ENCODE measurements at regions not wholly inside any gene's neighbourhood (a gene's known extent, or its start where the extent isn't known, plus 50 kb on each side); places are given as distances from the start of the nearest gene placed in this dataset.

DNA sequence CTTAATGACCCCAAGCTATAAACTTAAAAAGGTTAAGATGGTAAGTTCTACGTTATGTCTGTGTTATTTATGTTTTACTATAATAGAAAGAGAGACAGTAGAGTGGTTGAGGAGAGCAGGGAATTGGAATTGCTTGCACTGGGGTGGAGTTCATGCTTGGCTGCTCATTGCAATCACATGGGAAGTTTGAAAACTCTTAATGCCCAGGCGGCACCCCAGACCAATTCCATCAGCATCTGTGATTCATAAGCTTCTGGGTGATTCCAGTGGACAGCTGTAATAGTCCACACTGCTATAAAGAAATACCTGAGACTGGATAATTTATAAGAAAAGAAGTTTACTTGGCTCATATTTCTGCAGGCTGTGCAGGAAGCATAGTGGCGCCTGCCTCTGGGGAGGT lies 323.9 kb upstream of the MSX2 start:
- FAIRE-seq (no peak), DNase-seq (ENCODE audit: low read depth, low spot score) (no peak)
- POLR2A ChIA-PET = no interaction called here
- Histone ChIP-seq H3K9ac (replicated peaks; ENCODE audit: extremely low read depth, insufficient read depth, low read length) (no peak overlapping the region), H3K27ac (ENCODE audit: insufficient read depth, low read depth, low read length) (no peak overlapping the region), H4K20me1 (replicated peaks; ENCODE audit: control insufficient read depth, extremely low read depth, insufficient read depth, low read length) (no peaks in the 10 kb centered on the region), H3K9me3 (replicated peaks; ENCODE audit: control insufficient read depth, insufficient read depth, low read length) (no peaks in the 10 kb centered on the region), H3K4me2 (ENCODE audit: insufficient read depth, low read length) (no peak overlapping the region), H3K36me3 (ENCODE audit: control insufficient read depth in 2 of 2, extremely low read depth in 1 of 2, insufficient read depth in 2 of 2, low read length in 2 of 2) (no peaks in the 10 kb centered on the region), H3K4me1 (ENCODE audit: control insufficient read depth, extremely low read depth, insufficient read depth, low read length) (no peaks in the 10 kb centered on the region), H3K27me3 (ENCODE audit: control insufficient read depth in 2 of 2, insufficient read depth in 2 of 2, low read length in 2 of 2) (no peaks in the 10 kb centered on the region), H3K4me3 (replicated peaks in 1 of 3; ENCODE audit: insufficient read depth in 1 of 3, low read depth in 1 of 3, low read length in 3 of 3) (no peak overlapping the region), H2AFZ (ENCODE audit: low read depth, low read length) (no peak overlapping the region), H3K9me1 (replicated peaks; ENCODE audit: control insufficient read depth, extremely low read depth, insufficient read depth, low read length) (no peaks in the 10 kb centered on the region), H3K79me2 (ENCODE audit: control insufficient read depth, insufficient read depth, low read length) (no peaks in the 10 kb centered on the region)
- no TSS peak for BruUV-seq (replicated peaks)
- TF ChIP-seq, protein P1, sequence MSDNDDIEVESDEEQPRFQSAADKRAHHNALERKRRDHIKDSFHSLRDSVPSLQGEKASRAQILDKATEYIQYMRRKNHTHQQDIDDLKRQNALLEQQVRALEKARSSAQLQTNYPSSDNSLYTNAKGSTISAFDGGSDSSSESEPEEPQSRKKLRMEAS (IDR thresholded peaks at IDR 0.05; ENCODE audit: insufficient read depth, insufficient read length) = no peak
- TF ChIP-seq MYC (IDR thresholded peaks at IDR 0.05; ENCODE audit: low read depth, low read length) = no peak
- TF ChIP-seq JUN (IDR thresholded peaks at IDR 0.05; ENCODE audit: borderline replicate concordance, insufficient read depth, insufficient read length, low read depth) = no peak
- TF ChIP-seq FOS (IDR thresholded peaks at IDR 0.05; ENCODE audit: borderline replicate concordance, insufficient read depth, low read length) = no peak
- TF ChIP-seq, protein P2, sequence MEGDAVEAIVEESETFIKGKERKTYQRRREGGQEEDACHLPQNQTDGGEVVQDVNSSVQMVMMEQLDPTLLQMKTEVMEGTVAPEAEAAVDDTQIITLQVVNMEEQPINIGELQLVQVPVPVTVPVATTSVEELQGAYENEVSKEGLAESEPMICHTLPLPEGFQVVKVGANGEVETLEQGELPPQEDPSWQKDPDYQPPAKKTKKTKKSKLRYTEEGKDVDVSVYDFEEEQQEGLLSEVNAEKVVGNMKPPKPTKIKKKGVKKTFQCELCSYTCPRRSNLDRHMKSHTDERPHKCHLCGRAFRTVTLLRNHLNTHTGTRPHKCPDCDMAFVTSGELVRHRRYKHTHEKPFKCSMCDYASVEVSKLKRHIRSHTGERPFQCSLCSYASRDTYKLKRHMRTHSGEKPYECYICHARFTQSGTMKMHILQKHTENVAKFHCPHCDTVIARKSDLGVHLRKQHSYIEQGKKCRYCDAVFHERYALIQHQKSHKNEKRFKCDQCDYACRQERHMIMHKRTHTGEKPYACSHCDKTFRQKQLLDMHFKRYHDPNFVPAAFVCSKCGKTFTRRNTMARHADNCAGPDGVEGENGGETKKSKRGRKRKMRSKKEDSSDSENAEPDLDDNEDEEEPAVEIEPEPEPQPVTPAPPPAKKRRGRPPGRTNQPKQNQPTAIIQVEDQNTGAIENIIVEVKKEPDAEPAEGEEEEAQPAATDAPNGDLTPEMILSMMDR (IDR thresholded peaks at IDR 0.05; ENCODE audit: extremely low read depth in 1 of 2, insufficient read depth in 1 of 2, low read depth in 1 of 2, low read length in 2 of 2) = no peak
- no peak for TF ChIP-seq EZH2 (IDR thresholded peaks at IDR 0.05; ENCODE audit: borderline replicate concordance, low read depth, low read length, severe bottlenecking)
- TF ChIP-seq POLR2A (IDR thresholded peaks at IDR 0.05; ENCODE audit: low read depth, low read length) = no peak
- no peak for TF ChIP-seq POLR2AphosphoS5 (IDR thresholded peaks at IDR 0.05; ENCODE audit: insufficient read depth, low read depth, low read length)
- no peak for TF ChIP-seq GATA2 (IDR thresholded peaks at IDR 0.05; ENCODE audit: insufficient read depth, insufficient read length, low read depth, low read length)
- dilution Hi-C loops (cut with MboI; ENCODE audit: extremely low pct_ligation_motif_present, low sequenced_read_pairs) = no loop called here
- intact Hi-C loops (cut with micrococcal nuclease) = no loop called here
- CTCF ChIA-PET = no interaction called here
